ENCODE measurements at regions not wholly inside any gene's neighbourhood (a gene's known extent, or its start where the extent isn't known, plus 50 kb on each side); places are given as distances from the start of the nearest gene placed in this dataset.

DNA sequence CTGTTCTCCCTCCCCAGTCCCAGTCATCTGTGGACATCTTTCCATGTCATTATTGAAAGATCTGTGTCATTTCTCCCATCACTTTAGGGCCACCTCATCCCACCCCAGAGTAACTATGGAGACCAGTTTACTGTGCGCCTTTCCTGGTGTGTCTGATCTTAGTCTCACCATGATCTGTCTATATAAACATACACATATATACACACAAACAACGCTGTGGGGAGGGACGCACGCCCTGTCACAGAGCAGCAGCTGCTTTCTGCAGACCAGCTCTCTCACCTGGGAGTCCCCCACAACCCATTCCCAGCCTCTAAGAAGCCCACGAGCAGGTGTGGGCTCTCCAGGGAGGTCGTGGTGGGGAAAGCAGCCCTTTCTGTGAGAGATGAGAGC is 68.1 kb upstream of the TOX2 start:
- no peak for DNase-seq (ENCODE audit: low spot score in 2 of 2, unreplicated experiment in 2 of 2)
- Mint-ChIP-seq H3K36me3 (no peaks in the 10 kb centered on the region), H3K27me3 (ENCODE audit: low read depth) (peaks cover 9% of the 10 kb centered on the region), H3K9me3 (no peaks in the 10 kb centered on the region), H3K27ac (no peak overlapping the region), H3K4me3 (no peak overlapping the region), H3K4me1 (no peaks in the 10 kb centered on the region)
- TF ChIP-seq, protein P1, sequence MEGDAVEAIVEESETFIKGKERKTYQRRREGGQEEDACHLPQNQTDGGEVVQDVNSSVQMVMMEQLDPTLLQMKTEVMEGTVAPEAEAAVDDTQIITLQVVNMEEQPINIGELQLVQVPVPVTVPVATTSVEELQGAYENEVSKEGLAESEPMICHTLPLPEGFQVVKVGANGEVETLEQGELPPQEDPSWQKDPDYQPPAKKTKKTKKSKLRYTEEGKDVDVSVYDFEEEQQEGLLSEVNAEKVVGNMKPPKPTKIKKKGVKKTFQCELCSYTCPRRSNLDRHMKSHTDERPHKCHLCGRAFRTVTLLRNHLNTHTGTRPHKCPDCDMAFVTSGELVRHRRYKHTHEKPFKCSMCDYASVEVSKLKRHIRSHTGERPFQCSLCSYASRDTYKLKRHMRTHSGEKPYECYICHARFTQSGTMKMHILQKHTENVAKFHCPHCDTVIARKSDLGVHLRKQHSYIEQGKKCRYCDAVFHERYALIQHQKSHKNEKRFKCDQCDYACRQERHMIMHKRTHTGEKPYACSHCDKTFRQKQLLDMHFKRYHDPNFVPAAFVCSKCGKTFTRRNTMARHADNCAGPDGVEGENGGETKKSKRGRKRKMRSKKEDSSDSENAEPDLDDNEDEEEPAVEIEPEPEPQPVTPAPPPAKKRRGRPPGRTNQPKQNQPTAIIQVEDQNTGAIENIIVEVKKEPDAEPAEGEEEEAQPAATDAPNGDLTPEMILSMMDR (IDR thresholded peaks at IDR 0.05; ENCODE audit: unreplicated experiment) = no peak

DNA sequence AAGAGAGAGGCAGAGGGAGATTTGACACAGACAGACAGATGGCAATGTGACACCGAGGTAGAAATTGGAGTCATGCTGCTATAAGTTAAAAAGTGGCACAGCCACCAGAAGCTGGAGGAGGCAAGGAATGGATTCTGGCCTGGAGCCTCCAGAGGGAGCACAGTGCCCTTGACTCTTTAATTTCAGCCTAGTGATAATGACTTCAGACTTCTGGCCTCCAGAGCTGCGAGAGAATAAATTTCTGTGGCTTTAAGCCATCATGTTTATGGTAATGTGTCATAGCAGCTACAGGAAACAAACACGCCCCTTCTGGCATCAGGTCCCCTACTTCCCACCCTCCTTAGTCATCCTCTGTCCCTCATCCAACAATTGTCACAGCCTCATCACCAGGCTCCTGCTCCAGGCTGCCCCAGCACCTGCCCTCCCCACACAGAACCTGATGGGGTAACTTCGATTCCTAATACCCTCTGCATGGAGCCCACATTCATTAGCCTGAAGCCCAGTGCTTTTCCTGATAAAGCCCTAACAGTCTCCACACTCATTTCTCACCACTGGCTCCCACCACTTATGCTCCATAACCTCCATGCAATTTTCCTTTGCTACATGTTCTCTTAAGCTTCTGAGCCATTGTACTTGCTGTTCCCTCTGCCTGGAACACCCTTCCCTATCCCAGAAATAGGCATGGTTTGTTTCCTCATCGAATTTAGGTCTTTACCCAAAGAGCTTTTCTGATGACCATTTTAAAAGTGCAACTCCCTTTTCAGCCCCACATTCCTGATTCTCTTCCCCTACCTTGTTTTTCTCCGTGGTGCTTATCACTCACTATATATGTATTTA is 69.7 kb upstream of the TOX2 start:
- no peaks in the 10 kb centered on the region for H3K9me3 Mint-ChIP-seq
- no peaks in the 10 kb centered on the region for H3K4me1 Mint-ChIP-seq
- H3K36me3 Mint-ChIP-seq = no peaks in the 10 kb centered on the region
- H3K27me3 Mint-ChIP-seq (ENCODE audit: low read depth) = peaks cover 17% of the 10 kb centered on the region
- H3K4me3 Mint-ChIP-seq = no peak overlapping the region
- H3K27ac Mint-ChIP-seq = no peak overlapping the region
- TF ChIP-seq, protein P1 (IDR thresholded peaks at IDR 0.05; ENCODE audit: unreplicated experiment) = no peak
- no peak for DNase-seq (ENCODE audit: low spot score in 2 of 2, unreplicated experiment in 2 of 2)

DNA sequence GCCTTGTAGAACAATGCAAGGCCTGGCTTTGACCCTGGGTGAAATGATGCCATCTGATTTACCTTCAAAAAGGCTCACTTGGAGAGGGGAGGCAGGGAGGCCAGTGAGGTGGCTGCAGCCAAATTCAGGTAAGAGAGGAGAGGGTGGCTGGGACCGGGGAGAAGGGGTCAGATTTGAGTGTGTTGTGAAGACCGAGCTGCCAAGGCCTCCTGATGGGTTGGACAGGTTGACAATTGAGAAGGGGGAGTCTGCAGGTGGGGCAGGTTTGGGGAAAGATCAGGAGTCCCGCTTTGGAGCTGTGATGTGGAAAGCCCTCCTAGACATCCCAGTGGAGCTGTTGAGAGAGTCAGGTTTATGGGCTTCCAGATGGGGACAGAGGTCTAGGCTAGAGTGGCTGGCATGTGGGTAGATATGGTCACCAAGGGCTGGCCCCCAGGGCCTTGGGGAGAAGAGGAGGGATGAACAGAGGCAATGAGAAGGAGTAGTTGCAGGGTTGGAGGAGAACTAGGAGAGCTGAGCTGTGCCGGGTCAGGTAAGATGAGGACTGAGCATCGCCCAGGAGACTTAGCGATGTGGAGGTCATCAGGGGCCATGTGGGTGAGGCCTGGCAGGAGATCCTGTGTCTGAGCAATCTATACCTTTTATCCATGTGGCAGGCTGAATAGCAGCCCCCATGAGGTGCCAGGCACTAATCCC is 70.5 kb upstream of the TOX2 start:
- no peaks in the 10 kb centered on the region for H3K36me3 Mint-ChIP-seq
- no peak for DNase-seq (ENCODE audit: low spot score in 2 of 2, unreplicated experiment in 2 of 2)
- no peaks in the 10 kb centered on the region for H3K4me1 Mint-ChIP-seq
- H3K4me3 Mint-ChIP-seq = no peak overlapping the region
- peaks cover 17% of the 10 kb centered on the region for H3K27me3 Mint-ChIP-seq (ENCODE audit: low read depth)
- no peak overlapping the region for H3K27ac Mint-ChIP-seq
- no peaks in the 10 kb centered on the region for H3K9me3 Mint-ChIP-seq
- TF ChIP-seq, protein P1 (IDR thresholded peaks at IDR 0.05; ENCODE audit: unreplicated experiment) = no peak

DNA sequence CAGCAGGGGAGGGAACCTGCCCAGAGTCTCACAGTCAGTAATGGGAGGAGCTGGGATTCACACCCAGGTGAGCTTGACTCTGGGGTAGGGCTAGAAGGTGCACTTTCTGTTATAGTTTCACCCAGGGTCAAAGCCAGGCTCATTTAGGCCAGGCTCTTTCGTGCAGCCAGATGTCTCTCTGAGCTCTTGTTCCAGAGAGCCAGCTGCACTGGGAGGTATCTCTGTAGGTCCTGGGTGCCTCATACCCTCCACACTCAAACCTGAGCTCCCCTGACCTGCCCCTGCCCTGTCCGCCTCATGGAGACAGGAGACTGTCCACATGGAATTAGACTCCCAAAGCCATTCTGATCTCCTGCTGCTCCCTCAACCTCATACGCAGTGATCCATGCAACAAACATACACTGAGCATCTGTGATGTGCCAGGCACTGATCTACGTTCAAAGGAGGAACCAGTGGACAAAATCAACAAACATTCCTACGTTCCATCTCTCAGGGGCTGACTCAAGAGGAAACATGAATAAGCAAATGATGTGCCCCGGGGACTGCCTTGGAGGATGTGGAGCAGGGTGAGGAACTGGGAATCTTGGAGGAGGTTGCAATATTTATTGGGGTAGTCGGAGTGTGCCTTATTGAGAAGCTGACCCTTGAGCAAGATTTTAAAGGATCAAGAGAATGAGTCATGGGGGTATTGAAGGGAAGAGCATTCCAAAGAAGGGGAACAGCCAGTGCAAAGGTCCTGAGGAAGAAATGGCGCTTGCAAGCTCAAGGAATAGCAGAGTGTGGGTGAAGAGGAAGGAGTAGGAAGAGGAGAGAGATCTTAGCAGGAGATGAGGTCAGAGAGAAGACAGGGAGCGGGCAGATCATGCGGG is 71.3 kb upstream of the TOX2 start:
- TF ChIP-seq, protein P1 (IDR thresholded peaks at IDR 0.05; ENCODE audit: unreplicated experiment) = no peak
- no peak for DNase-seq (ENCODE audit: low spot score in 2 of 2, unreplicated experiment in 2 of 2)
- Mint-ChIP-seq H3K4me1 (no peaks in the 10 kb centered on the region), H3K9me3 (no peaks in the 10 kb centered on the region), H3K27me3 (ENCODE audit: low read depth) (peaks cover 17% of the 10 kb centered on the region), H3K4me3 (no peak overlapping the region), H3K27ac (no peak overlapping the region), H3K36me3 (no peaks in the 10 kb centered on the region)

DNA sequence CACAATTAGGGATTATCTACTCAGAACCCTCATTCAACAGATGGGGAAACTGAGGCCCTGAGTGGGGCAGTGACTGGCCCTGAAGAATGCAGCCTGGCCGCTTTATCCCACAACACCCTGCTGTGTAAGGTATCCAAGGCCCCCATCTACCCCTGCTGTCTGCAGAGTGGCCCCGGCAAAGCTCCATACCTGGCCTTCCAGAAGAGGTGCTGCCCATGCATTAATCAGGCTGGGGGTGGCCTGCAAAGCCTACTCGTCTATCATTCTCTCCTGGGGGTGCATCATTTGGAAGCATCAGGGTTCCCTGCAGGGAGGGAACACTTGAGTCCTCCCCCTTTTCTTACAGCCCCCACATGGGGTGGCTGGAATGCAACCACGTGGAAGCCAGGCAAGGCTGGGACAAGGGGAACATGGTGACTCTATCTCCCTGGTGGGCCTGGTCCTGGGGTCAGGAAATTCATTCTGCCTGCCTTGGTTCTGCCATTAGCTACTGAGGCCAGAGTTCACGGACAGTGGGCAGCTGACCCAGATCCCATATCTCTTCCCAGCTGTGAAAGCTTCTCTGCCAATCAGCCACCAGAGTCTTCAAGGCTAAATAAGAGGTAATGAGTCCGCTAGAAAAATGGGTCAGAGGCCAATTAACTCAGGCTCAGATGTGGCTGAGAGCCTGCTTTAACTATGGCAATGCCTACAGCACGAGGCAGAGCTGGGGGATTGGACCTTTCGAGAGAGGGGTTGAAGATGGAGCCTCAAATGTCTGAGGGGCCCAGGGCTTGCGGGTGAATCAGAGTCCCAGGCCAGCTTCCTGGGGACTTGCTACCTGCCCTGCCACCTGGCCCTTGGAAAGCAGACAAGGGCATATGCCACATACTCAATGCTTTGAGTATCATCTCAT is 72.3 kb upstream of the TOX2 start:
- TF ChIP-seq, protein P1 (IDR thresholded peaks at IDR 0.05; ENCODE audit: unreplicated experiment) = no peak
- no peak for DNase-seq (ENCODE audit: low spot score in 2 of 2, unreplicated experiment in 2 of 2)
- Mint-ChIP-seq H3K27me3 (ENCODE audit: low read depth) (peaks cover 20% of the 10 kb centered on the region), H3K9me3 (no peaks in the 10 kb centered on the region), H3K4me3 (no peak overlapping the region), H3K36me3 (no peaks in the 10 kb centered on the region), H3K27ac (no peak overlapping the region), H3K4me1 (no peaks in the 10 kb centered on the region)

All from mesothelial cell of epicardium (in vitro differentiated cells).